Suprapubic skin (tissue), 4 donors: ENCODE measurements at regions not wholly inside any gene's neighbourhood (a gene's known extent, or its start where the extent isn't known, plus 50 kb on each side); places are given as distances from the start of the nearest gene placed in this dataset.

Experiments
- DNase-seq, 2 donors: peaks; one replicate each; pipeline ENCODE4 v3.0.0-alpha.2; 2019; ENCODE audit warnings: low spot score in 2 of 2
- H3K27ac ChIP-seq: fragments of 200-600 bp; sonication (generic); one replicate; pipeline ENCODE4 v1.5.1; 2019
- H3K27me3 ChIP-seq: fragments of 200-600 bp; sonication (generic); one replicate; pipeline ENCODE4 v1.5.1; 2019
- H3K36me3 ChIP-seq: fragments of 200-600 bp; sonication (generic); one replicate; pipeline ENCODE4 v1.5.1; 2019
- H3K4me1 ChIP-seq: fragments of 200-600 bp; sonication (generic); one replicate; pipeline ENCODE4 v1.5.1; 2019
- H3K4me3 ChIP-seq: fragments of 200-600 bp; sonication (generic); one replicate; pipeline ENCODE4 v1.5.1; 2019; ENCODE audit warnings: mild to moderate bottlenecking
- H3K9me3 ChIP-seq: fragments of 200-600 bp; sonication (generic); one replicate; pipeline ENCODE4 v1.5.1; 2019
- EP300 ChIP-seq: sonication (generic); formaldehyde crosslinking; IDR thresholded peaks from one replicate; pipeline ENCODE4 v1.6.1; 2017; ENCODE audit warnings: antibody characterized with exemption
- POLR2A ChIP-seq, 2 donors: fragments of 450-650 bp; IDR thresholded peaks; one replicate each; pipeline ENCODE4 v1.6.1; 2017; ENCODE audit warnings: antibody characterized with exemption in 2 of 2, mild to moderate bottlenecking in 2 of 2, moderate library complexity in 2 of 2
- POLR2AphosphoS5 ChIP-seq, 3 donors: sonication (generic); formaldehyde crosslinking; IDR thresholded peaks; one replicate each; pipeline ENCODE4 v1.6.1; 2017; ENCODE audit warnings: antibody characterized with exemption in 3 of 3
- WGBS: methylation state at CpG from one replicate; pipeline ENCODE4 v1.1.5; 2018; 5-methylcytosine and 5-hydroxymethylcytosine counted together
- TF ChIP-seq, protein P1 (sequence below), 2 donors: fragments of 200-600 bp in 1 of 2; fragments of 450-650 bp in 1 of 2; sonication (generic) in 1 of 2; IDR thresholded peaks; one replicate each; pipeline ENCODE4 v1.5.1; 2016 to 2019; ENCODE audit warnings: antibody characterized with exemption in 2 of 2, mild to moderate bottlenecking in 1 of 2, moderate library complexity in 1 of 2

GRCh38 chr3:145854499-145854898 is 306.5 kb downstream of the PLOD2 start:
- no peaks in the 10 kb centered on the region for H3K4me1 ChIP-seq

DNA sequence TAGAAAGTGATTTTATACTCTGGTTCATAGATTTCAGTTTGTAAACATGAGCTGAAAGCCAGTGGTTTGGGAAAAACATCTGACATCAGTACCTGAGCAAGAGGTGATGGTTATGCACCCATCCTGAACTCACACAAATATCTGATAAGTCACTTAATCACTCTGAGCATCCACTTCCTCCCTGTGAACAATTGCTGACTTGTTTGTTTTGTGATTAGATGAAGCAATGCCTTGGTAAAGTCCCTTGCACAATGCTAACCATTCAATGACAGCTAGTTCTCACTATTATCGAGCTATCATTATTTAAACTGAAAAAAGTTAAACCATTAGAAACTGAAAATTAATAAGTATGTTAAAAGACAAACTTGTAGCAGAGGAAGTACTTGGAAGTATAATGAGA is 303.0 kb downstream of the PLOD2 start:
- no peak overlapping the region for H3K4me3 ChIP-seq
- TF ChIP-seq EP300: no peak
- TF ChIP-seq POLR2A (IDR thresholded peaks at IDR 0.05): no peak
- TF ChIP-seq, protein P1, sequence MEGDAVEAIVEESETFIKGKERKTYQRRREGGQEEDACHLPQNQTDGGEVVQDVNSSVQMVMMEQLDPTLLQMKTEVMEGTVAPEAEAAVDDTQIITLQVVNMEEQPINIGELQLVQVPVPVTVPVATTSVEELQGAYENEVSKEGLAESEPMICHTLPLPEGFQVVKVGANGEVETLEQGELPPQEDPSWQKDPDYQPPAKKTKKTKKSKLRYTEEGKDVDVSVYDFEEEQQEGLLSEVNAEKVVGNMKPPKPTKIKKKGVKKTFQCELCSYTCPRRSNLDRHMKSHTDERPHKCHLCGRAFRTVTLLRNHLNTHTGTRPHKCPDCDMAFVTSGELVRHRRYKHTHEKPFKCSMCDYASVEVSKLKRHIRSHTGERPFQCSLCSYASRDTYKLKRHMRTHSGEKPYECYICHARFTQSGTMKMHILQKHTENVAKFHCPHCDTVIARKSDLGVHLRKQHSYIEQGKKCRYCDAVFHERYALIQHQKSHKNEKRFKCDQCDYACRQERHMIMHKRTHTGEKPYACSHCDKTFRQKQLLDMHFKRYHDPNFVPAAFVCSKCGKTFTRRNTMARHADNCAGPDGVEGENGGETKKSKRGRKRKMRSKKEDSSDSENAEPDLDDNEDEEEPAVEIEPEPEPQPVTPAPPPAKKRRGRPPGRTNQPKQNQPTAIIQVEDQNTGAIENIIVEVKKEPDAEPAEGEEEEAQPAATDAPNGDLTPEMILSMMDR (IDR thresholded peaks at IDR 0.05): no peak
- no peak for TF ChIP-seq POLR2AphosphoS5 (IDR thresholded peaks at IDR 0.05)
- H3K36me3 ChIP-seq: no peaks in the 10 kb centered on the region
- no peaks in the 10 kb centered on the region for H3K4me1 ChIP-seq
- no peak overlapping the region for H3K27ac ChIP-seq
- no peaks in the 10 kb centered on the region for H3K9me3 ChIP-seq
- WGBS: 74% methylated on average over 1 of the region's 1 CpG
- no peak for DNase-seq
- no peaks in the 10 kb centered on the region for H3K27me3 ChIP-seq

More at GRCh38 chr3:145854499-145854898, 306.5 kb downstream of the PLOD2 start:
- no peaks in the 10 kb centered on the region for H3K36me3 ChIP-seq
- no peak overlapping the region for H3K27ac ChIP-seq
- TF ChIP-seq EP300 (no peak), POLR2AphosphoS5 (IDR thresholded peaks at IDR 0.05) (no peak), POLR2A (IDR thresholded peaks at IDR 0.05) (no peak)
- TF ChIP-seq, protein P1 (IDR thresholded peaks at IDR 0.05): no peak
- DNase-seq: no peak
- no peaks in the 10 kb centered on the region for H3K9me3 ChIP-seq
- no peak overlapping the region for H3K4me3 ChIP-seq
- no peaks in the 10 kb centered on the region for H3K27me3 ChIP-seq
- WGBS: 87% methylated on average over 2 of the region's 2 CpGs

DNA sequence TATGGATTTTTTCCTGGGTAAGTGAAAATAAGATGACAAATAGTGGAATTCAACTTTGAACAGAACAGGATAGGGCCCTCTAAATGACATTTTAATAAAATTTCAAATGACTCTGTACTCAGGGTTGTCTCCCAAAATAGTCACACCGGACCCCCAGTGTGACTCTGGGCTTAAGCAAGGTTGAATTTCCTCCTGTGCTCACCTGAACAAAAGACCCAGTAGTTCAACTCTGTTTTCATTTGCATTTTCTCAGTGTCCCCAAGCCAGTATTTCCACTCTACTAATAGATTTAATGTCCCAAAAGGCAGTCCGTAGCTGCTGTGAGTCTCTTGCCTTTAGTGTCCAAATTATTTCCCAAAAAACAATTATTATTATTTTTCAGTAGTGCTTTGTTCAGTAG is 296.6 kb downstream of the PLOD2 start:
- no peak for DNase-seq
- Histone ChIP-seq H3K27me3 (no peaks in the 10 kb centered on the region), H3K36me3 (no peaks in the 10 kb centered on the region), H3K9me3 (no peaks in the 10 kb centered on the region), H3K4me1 (no peaks in the 10 kb centered on the region), H3K27ac (no peak overlapping the region), H3K4me3 (no peak overlapping the region)
- TF ChIP-seq POLR2A (IDR thresholded peaks at IDR 0.05) (no peak), POLR2AphosphoS5 (IDR thresholded peaks at IDR 0.05) (no peak), EP300 (no peak)
- TF ChIP-seq, protein P1 (IDR thresholded peaks at IDR 0.05): no peak
- 69% methylated on average over 2 of the region's 2 CpGs for WGBS

- DNase-seq: no peak
- Histone ChIP-seq H3K27ac (no peak overlapping the region), H3K4me3 (no peak overlapping the region), H3K36me3 (no peaks in the 10 kb centered on the region), H3K9me3 (no peaks in the 10 kb centered on the region), H3K4me1 (no peaks in the 10 kb centered on the region), H3K27me3 (no peaks in the 10 kb centered on the region)
- WGBS: 51% methylated on average over 4 of the region's 4 CpGs
- TF ChIP-seq, protein P1 (IDR thresholded peaks at IDR 0.05): no peak
- no peak for TF ChIP-seq POLR2A (IDR thresholded peaks at IDR 0.05)
- no peak for TF ChIP-seq EP300
- no peak for TF ChIP-seq POLR2AphosphoS5 (IDR thresholded peaks at IDR 0.05)
Observed at GRCh38 chr3:145865399-145866018, 295.5 kb downstream of the PLOD2 start.

DNA sequence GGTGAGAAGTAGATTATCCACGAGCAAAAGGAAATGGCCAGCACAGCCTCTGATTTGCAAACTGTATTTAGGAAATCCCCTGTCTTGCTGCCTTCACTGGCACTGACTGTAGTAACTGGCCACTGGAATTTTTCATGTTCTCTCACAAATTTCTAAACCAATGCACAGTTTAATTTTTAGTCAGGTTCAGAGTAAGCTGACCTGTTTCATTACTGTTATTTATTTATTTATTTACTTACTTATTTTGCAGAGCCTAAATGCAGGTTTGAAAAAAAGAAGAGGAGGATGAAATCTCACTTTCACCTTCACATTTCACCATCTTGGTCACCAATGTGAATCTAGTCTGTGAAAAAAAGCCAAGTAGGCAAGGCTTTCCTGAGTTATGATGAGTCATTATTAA is 291.0 kb downstream of the PLOD2 start:
- TF ChIP-seq POLR2A (IDR thresholded peaks at IDR 0.05) (no peak), POLR2AphosphoS5 (IDR thresholded peaks at IDR 0.05) (no peak), EP300 (no peak)
- TF ChIP-seq, protein P1 (IDR thresholded peaks at IDR 0.05): no peak
- 62% methylated on average over 1 of the region's 1 CpG for WGBS
- H3K4me3 ChIP-seq: no peak overlapping the region
- no peak overlapping the region for H3K27ac ChIP-seq
- H3K9me3 ChIP-seq: no peaks in the 10 kb centered on the region
- no peaks in the 10 kb centered on the region for H3K4me1 ChIP-seq
- no peak for DNase-seq
- no peaks in the 10 kb centered on the region for H3K27me3 ChIP-seq
- no peaks in the 10 kb centered on the region for H3K36me3 ChIP-seq
